PC-3 (cell line): ENCODE measurements at regions not wholly inside any gene's neighbourhood (a gene's known extent, or its start where the extent isn't known, plus 50 kb on each side); places are given as distances from the start of the nearest gene placed in this dataset.
"Not testable (repeated sequence)": the region's sequence is repeated elsewhere in the genome, so short reads cannot be mapped to it uniquely, and the experiment has no call there.

Experiments
- EZH2 ChIP-seq: fragments of 300-600 bp; sonication (generic); IDR thresholded peaks from one replicate; pipeline ENCODE4 v1.6.1; 2017; ENCODE audit warnings: antibody characterized with exemption, mild to moderate bottlenecking, low read length; ENCODE audit not compliant: unreplicated experiment
- TF ChIP-seq, protein P1 (sequence below): fragments of 300-600 bp; sonication (generic); conservative IDR thresholded peaks from 2 replicates; pipeline ENCODE4 v1.5.1; 2017; ENCODE audit warnings: antibody characterized with exemption, low read depth, mild to moderate bottlenecking, low read length

DNA sequence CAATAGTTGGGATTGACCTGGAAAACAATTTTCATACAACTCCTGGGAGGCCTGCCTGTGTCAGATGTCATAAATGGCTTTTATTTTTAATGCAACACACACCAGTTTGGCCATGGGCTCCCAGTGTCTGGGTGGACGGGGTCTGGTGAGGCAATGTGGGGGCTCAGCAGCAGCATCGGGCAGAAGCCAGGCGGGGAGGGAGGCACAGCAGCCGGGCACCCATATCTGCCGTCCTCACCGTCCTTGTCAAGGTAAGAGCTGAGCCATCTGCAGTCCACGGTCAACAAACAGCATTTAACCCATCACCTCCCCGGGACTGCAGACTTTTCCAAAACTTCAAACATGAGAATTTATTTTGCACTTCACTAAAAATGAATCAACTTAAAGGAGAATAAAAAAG, 154.0 kb upstream of the ZNF469 start:
- not testable (repeated sequence) for TF ChIP-seq EZH2
- TF ChIP-seq, protein P1, sequence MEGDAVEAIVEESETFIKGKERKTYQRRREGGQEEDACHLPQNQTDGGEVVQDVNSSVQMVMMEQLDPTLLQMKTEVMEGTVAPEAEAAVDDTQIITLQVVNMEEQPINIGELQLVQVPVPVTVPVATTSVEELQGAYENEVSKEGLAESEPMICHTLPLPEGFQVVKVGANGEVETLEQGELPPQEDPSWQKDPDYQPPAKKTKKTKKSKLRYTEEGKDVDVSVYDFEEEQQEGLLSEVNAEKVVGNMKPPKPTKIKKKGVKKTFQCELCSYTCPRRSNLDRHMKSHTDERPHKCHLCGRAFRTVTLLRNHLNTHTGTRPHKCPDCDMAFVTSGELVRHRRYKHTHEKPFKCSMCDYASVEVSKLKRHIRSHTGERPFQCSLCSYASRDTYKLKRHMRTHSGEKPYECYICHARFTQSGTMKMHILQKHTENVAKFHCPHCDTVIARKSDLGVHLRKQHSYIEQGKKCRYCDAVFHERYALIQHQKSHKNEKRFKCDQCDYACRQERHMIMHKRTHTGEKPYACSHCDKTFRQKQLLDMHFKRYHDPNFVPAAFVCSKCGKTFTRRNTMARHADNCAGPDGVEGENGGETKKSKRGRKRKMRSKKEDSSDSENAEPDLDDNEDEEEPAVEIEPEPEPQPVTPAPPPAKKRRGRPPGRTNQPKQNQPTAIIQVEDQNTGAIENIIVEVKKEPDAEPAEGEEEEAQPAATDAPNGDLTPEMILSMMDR, result not testable (repeated sequence)
